GM12865 (cell line): ENCODE measurements at regions not wholly inside any gene's neighbourhood (a gene's known extent, or its start where the extent isn't known, plus 50 kb on each side); places are given as distances from the start of the nearest gene placed in this dataset.

Source experiments
- DNase-seq: peaks from one replicate; pipeline ENCODE4 v3.0.0; 2010; ENCODE audit warnings: low read depth
- H3K4me3 ChIP-seq: 2 replicates; pipeline ENCODE4 v1.5.1; 2011; ENCODE audit warnings: mild to moderate bottlenecking, low read depth, low read length, control low read depth
- CTCF ChIP-seq: IDR thresholded peaks from 2 replicates; pipeline ENCODE4 v1.5.1; 2011; ENCODE audit warnings: low read length, control low read depth, low read depth, inconsistent platforms; ENCODE audit not compliant: insufficient read depth; ENCODE audit errors: missing control alignments

DNA sequence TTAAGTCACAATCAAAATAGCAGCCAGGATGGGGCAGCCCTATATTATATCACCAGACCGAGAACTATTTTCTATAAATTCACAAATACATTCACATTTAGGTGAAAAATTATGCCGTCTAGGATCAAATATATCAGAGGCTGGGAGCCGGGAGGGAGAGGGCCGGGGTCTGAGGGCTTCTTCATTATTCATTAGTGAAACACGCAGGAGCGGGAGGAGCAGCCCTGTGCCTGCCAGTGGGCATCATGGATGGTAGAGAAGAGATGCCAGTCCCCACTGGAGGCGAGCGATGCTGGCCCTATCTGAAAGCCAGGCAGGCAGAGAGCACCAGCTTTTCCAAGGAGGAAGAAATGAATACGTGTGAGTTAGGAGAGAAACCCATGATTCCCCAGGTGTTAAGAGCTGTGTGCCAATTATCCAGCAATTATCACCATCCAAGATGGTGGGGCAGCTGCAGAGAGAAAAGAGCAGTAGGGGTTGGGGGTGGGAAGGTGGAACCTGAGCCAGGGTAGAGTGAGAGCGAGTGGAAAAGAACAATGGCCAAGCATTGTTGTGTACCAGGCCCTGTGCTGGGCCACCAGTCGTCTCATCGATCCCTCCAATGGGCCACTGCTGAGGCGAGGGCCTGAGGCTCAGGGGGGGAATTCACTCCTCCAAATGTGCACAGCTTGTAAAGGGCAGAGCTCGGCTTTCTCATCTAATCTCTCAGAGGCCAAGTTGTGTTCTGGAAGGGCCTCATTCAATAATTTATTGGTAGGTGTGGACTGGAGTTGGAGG is 261.3 kb upstream of the TLE3 start:
- no peak for TF ChIP-seq CTCF
- DNase-seq: no peak
- no peak overlapping the region for H3K4me3 ChIP-seq

DNA sequence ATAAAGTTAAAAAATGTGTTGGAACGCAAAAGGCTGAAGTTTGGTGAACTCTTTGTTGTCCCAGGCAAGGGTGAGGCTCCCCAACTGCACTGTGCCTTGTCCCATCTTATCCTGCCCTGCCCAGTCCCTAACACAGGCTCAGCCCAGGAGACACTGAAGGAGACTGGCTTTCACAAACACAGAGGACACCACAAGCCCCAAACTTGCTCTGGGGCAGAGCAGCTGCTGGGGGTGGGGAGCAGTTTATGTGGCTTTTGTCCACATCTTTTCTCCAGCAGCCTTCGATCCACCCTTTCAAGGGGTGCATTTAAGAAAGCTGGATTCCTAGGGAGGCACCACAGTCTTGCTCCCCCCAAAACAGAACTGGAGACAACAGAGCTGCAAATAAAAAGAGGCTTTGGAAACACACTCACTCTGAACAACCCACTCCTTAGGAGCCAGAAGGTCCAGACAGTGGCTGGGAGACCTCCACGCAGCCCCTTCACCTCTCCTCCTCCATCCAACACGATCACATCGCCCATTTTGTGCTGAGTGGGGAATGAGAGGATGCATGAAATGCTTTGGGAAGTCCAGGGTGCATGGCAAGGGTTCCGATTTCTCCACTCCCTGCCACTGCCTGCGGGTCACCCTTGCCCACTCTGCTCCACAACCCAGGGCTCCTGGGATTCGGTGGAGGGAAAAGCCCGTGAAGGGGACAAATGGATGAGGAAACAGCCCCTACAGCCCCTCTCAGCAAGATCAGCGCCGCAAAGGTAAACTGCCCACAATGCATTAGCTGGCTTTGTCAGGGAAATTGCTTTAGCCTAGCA is 260.5 kb upstream of the TLE3 start:
- no peak for DNase-seq
- no peak overlapping the region for H3K4me3 ChIP-seq
- TF ChIP-seq CTCF: no peak

DNA sequence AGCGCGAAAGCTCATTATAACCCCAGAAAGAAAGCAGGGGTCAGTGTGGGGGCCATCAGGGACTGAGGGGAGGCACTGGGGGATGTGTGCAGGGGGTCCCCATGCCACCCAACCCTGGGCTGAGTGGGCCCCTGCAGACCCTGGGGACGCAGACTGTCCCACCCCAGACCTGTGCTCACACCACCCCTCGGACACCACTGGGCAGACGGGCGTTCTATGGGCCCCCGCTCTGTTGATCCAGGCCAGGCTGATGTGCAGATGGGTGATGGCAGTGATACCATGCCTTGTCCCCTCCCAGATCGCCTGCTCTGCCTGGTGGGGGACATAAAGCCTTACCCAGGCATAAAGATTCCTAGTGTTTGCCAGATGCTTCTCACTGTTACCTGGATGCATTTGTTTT is 259.7 kb upstream of the TLE3 start:
- no peak for DNase-seq
- no peak overlapping the region for H3K4me3 ChIP-seq
- TF ChIP-seq CTCF: no peak

DNA sequence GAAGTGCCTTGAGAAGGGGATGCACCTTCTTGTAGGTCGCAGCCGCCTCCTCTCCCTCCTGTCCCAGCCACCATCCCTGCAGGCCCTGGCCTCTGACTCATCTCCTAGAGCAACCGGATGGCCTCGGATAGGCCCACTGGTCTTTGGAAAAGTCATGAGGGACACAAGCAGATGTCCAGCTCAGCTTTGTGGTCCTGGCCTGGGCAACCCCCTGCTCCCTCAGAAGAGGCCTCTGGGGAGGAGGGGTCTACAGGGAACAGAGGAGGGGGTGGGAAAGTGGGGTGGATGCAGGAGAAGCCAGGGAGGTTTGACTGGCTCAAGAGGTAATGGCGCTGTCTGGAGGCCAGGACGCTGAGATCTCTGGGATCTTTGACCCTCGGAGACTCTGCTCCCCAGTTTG is 259.2 kb upstream of the TLE3 start:
- no peak overlapping the region for H3K4me3 ChIP-seq
- DNase-seq: no peak
- TF ChIP-seq CTCF: no peak

DNA sequence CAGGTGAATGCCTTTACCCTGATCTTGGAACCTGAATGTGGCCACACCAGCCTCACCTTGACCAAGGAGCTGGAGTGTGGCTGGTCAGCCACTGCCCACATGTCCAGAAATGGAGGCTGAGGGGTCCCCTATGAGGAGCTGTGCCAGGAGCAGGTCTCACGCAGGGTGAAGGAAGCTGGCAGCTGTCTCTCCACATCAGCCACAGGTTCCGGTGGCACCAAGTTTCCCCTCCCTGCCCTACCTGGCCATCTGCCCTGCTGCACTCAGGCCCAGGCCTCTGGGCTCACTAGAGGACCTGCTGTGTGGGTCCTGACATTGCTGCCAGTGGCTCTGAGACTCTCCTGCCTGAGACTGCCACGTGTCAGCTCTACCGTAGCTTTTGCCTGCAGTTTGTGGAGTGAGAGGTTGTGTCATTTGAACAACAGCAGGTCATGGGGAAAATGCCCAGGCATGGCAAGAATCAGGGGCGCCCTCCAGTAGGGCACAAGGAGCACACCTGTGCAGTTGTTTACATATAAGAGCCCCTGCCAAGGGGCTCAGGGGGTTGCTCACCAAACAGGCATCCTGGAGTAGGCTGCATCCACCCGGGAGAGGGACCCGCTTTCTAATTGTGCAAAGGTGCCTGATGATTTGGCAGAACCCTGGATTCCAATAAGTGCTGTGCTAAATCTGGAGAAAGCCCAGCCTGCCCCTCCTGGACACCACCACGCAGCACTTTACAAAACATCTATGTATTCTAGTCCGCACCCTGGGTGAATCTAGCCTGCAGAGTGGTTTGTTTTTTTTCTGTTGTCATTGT is 258.5 kb upstream of the TLE3 start:
- no peak overlapping the region for H3K4me3 ChIP-seq
- no peak for DNase-seq
- TF ChIP-seq CTCF: no peak

- peak; percentile 20 for TF ChIP-seq CTCF
- peak; percentile 12 for DNase-seq
Observed at GRCh38 chr15:70355275-70355795, 257.6 kb upstream of the TLE3 start.

More at GRCh38 chr15:70355275-70355795, 257.6 kb upstream of the TLE3 start:
- no peak overlapping the region for H3K4me3 ChIP-seq
